GM23338 (cell line): ENCODE measurements at regions not wholly inside any gene's neighbourhood (a gene's known extent, or its start where the extent isn't known, plus 50 kb on each side); places are given as distances from the start of the nearest gene placed in this dataset.

Experiments
- ATAC-seq: fragments of 200-7000 bp; cut with Tn5 transposase; 3 replicates; pipeline ENCODE4 v1.9.1; 2020
- DNase-seq: peaks from one replicate; pipeline ENCODE4 v3.0.0-alpha.2; 2015; ENCODE audit warnings: low spot score
- H2AFZ ChIP-seq: fragments of 200-600 bp; sonication (generic); 2 replicates; pipeline ENCODE4 v1.8.0; 2016; ENCODE audit warnings: antibody characterized with exemption, mild to moderate bottlenecking, moderate library complexity
- H3F3A ChIP-seq: fragments of 200-600 bp; sonication (generic); replicated peaks from 2 replicates; pipeline ENCODE4 v1.8.0; 2017; ENCODE audit warnings: antibody characterized with exemption, mixed run types, low read depth
- H3K27ac ChIP-seq: fragments of 200-600 bp; sonication (generic); 2 replicates; pipeline ENCODE4 v1.6.1; 2016; ENCODE audit warnings: low read depth
- H3K27me3 ChIP-seq: fragments of 200-600 bp; sonication (generic); 2 replicates; pipeline ENCODE4 v1.8.0; 2016; ENCODE audit warnings: mild to moderate bottlenecking, mixed run types, moderate library complexity; ENCODE audit not compliant: insufficient read depth
- H3K36me3 ChIP-seq: fragments of 200-600 bp; sonication (generic); 2 replicates; pipeline ENCODE4 v1.8.0; 2016; ENCODE audit warnings: mild to moderate bottlenecking; ENCODE audit not compliant: insufficient read depth
- H3K4me1 ChIP-seq: fragments of 200-600 bp; sonication (generic); 2 replicates; pipeline ENCODE4 v1.8.0; 2016; ENCODE audit warnings: mild to moderate bottlenecking, moderate library complexity; ENCODE audit not compliant: insufficient read depth
- H3K4me2 ChIP-seq: fragments of 200-600 bp; sonication (generic); 2 replicates; pipeline ENCODE4 v1.7.1; 2017; ENCODE audit warnings: mixed run types
- H3K4me3 ChIP-seq: fragments of 200-600 bp; sonication (generic); 2 replicates; pipeline ENCODE4 v1.6.1; 2016; ENCODE audit warnings: mixed run types
- H3K79me2 ChIP-seq: fragments of 200-600 bp; sonication (generic); replicated peaks from 2 replicates; pipeline ENCODE4 v1.8.0; 2017; ENCODE audit warnings: mild to moderate bottlenecking; ENCODE audit not compliant: insufficient read depth
- H3K9me2 ChIP-seq: fragments of 200-600 bp; sonication (generic); 2 replicates; pipeline ENCODE4 v1.8.0; 2017; ENCODE audit not compliant: insufficient read depth
- H4K20me1 ChIP-seq: fragments of 200-600 bp; sonication (generic); replicated peaks from 2 replicates; pipeline ENCODE4 v1.8.0; 2017; ENCODE audit warnings: mild to moderate bottlenecking; ENCODE audit not compliant: insufficient read depth
- H3K27ac Mint-ChIP-seq: 2 replicates; pipeline ENCODE4 v1.8.0; 2020; ENCODE audit warnings: inconsistent platforms, mild to moderate bottlenecking, moderate library complexity, mixed read lengths
- H3K27me3 Mint-ChIP-seq: 3 replicates; pipeline ENCODE4 v1.8.0; 2022; ENCODE audit warnings: low read depth, mild to moderate bottlenecking, moderate library complexity, mixed read lengths, inconsistent platforms; ENCODE audit not compliant: insufficient read depth, poor library complexity
- H3K36me3 Mint-ChIP-seq: 3 replicates; pipeline ENCODE4 v1.8.0; 2021; ENCODE audit warnings: low read depth, mild to moderate bottlenecking, inconsistent platforms, moderate library complexity, mixed read lengths
- H3K4me1 Mint-ChIP-seq: 3 replicates; pipeline ENCODE4 v1.8.0; 2020; ENCODE audit warnings: mild to moderate bottlenecking, inconsistent platforms, mixed read lengths
- H3K4me3 Mint-ChIP-seq: 3 replicates; pipeline ENCODE4 v1.8.0; 2021; ENCODE audit warnings: moderate library complexity, mild to moderate bottlenecking, inconsistent platforms, mixed read lengths
- H3K9me3 Mint-ChIP-seq: 3 replicates; pipeline ENCODE4 v1.8.0; 2020; ENCODE audit warnings: moderate library complexity, mild to moderate bottlenecking, inconsistent platforms, mixed read lengths
- CREB1 ChIP-seq: fragments of 250-450 bp; sonication (Bioruptor Pico); IDR thresholded peaks from 2 replicates; pipeline ENCODE4 v1.5.0; 2020; ENCODE audit warnings: low read depth, mild to moderate bottlenecking, moderate library complexity
- EZH2 ChIP-seq: fragments of 200-600 bp; sonication (generic); IDR thresholded peaks from one replicate; pipeline ENCODE4 v1.8.0; 2017; ENCODE audit warnings: antibody characterized with exemption, mild to moderate bottlenecking, low read depth; ENCODE audit not compliant: unreplicated experiment
- EZH2phosphoT487 ChIP-seq: fragments of 200-600 bp; sonication (generic); IDR thresholded peaks from one replicate; pipeline ENCODE4 v1.8.1; 2018; ENCODE audit warnings: antibody characterized with exemption; ENCODE audit not compliant: unreplicated experiment
- NANOG ChIP-seq: IDR thresholded peaks from 2 replicates; pipeline ENCODE4 v1.6.1; 2016; ENCODE audit warnings: antibody characterized with exemption, borderline replicate concordance
- POLR2AphosphoS5 ChIP-seq: IDR thresholded peaks from 2 replicates; pipeline ENCODE4 v1.6.1; 2016; ENCODE audit warnings: antibody characterized with exemption, low read depth
- STAT1 ChIP-seq: IDR thresholded peaks from one replicate; pipeline ENCODE4 v1.6.1; 2016; ENCODE audit warnings: antibody characterized with exemption; ENCODE audit not compliant: unreplicated experiment
- ZNF114 ChIP-seq: fragments of 250-450 bp; sonication (Bioruptor Pico); IDR thresholded peaks from 2 replicates; pipeline ENCODE4 v1.5.0; 2020; ENCODE audit warnings: mild to moderate bottlenecking, moderate library complexity
- ZNF331 ChIP-seq: fragments of 250-450 bp; sonication (Bioruptor Pico); IDR thresholded peaks from 2 replicates; pipeline ENCODE4 v1.5.0; 2020; ENCODE audit warnings: low read depth, mild to moderate bottlenecking, moderate library complexity
- TF ChIP-seq, protein P1 (sequence below), 2 experiments: fragments of 200-600 bp in 1 of 2; sonication (generic) in 1 of 2; conservative IDR thresholded peaks; 2 replicates each; pipeline versions ENCODE4 v1.5.1 to v1.6.1; 2016 to 2017; ENCODE audit warnings: antibody characterized with exemption in 2 of 2, low read depth in 2 of 2, mild to moderate bottlenecking in 2 of 2, moderate library complexity in 1 of 2
- TF ChIP-seq, protein P2 (sequence below): fragments of 250-450 bp; sonication (Bioruptor Pico); IDR thresholded peaks from 2 replicates; pipeline ENCODE4 v1.5.0; 2020; ENCODE audit warnings: mild to moderate bottlenecking, moderate library complexity
- TF ChIP-seq, protein P3 (sequence below): IDR thresholded peaks from one replicate; pipeline ENCODE4 v1.6.1; 2018; ENCODE audit warnings: antibody characterized with exemption; ENCODE audit not compliant: unreplicated experiment
- TF ChIP-seq, protein P4 (sequence below): IDR thresholded peaks from 2 replicates; pipeline ENCODE4 v1.6.1; 2016; ENCODE audit warnings: antibody characterized with exemption

DNA sequence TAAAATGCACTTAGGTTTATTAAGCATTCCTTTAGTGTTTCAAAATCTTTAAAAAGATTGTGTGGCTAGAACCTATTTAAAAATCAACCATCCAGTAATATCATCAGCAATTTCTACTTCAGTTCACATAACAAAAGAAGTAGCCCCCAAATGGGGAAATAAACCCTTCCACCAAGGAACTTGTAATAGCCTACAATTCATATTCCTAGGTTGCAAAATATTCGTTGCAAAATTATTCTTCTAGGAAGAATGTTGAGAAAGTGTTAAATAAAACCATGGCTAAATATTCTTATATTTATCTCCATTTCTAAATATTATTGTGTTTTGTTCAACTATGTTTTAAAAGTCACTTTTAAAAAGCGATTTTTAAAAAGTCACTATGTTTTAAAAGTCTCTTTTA lies 177.9 kb upstream of the PRLR start:
- Histone ChIP-seq H3F3A (no peaks in the 10 kb centered on the region), H3K79me2 (no peaks in the 10 kb centered on the region), H3K4me2 (no peak overlapping the region), H3K27ac (no peak overlapping the region), H3K36me3 (no peaks in the 10 kb centered on the region), H3K27me3 (no peaks in the 10 kb centered on the region), H3K9me2 (peaks cover 4% of the 10 kb centered on the region; the same call in 1 of the 2 replicates), H4K20me1 (no peaks in the 10 kb centered on the region), H2AFZ (no peak overlapping the region), H3K4me1 (no peaks in the 10 kb centered on the region), H3K4me3 (no peak overlapping the region)
- no peaks in the 10 kb centered on the region; the same call in 2 of the 3 replicates for H3K9me3 Mint-ChIP-seq
- no peak overlapping the region for H3K4me3 Mint-ChIP-seq
- no peak overlapping the region for H3K27ac Mint-ChIP-seq
- H3K4me1 Mint-ChIP-seq: no peaks in the 10 kb centered on the region
- no peaks in the 10 kb centered on the region for H3K27me3 Mint-ChIP-seq
- DNase-seq (no peak), ATAC-seq (no peak)
- TF ChIP-seq POLR2AphosphoS5: no peak
- TF ChIP-seq, protein P1, sequence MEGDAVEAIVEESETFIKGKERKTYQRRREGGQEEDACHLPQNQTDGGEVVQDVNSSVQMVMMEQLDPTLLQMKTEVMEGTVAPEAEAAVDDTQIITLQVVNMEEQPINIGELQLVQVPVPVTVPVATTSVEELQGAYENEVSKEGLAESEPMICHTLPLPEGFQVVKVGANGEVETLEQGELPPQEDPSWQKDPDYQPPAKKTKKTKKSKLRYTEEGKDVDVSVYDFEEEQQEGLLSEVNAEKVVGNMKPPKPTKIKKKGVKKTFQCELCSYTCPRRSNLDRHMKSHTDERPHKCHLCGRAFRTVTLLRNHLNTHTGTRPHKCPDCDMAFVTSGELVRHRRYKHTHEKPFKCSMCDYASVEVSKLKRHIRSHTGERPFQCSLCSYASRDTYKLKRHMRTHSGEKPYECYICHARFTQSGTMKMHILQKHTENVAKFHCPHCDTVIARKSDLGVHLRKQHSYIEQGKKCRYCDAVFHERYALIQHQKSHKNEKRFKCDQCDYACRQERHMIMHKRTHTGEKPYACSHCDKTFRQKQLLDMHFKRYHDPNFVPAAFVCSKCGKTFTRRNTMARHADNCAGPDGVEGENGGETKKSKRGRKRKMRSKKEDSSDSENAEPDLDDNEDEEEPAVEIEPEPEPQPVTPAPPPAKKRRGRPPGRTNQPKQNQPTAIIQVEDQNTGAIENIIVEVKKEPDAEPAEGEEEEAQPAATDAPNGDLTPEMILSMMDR (conservative IDR thresholded peaks at IDR 0.05; ENCODE audit: low read depth in 2 of 2): no peak
- no peak for TF ChIP-seq EZH2phosphoT487
- TF ChIP-seq, protein P2, sequence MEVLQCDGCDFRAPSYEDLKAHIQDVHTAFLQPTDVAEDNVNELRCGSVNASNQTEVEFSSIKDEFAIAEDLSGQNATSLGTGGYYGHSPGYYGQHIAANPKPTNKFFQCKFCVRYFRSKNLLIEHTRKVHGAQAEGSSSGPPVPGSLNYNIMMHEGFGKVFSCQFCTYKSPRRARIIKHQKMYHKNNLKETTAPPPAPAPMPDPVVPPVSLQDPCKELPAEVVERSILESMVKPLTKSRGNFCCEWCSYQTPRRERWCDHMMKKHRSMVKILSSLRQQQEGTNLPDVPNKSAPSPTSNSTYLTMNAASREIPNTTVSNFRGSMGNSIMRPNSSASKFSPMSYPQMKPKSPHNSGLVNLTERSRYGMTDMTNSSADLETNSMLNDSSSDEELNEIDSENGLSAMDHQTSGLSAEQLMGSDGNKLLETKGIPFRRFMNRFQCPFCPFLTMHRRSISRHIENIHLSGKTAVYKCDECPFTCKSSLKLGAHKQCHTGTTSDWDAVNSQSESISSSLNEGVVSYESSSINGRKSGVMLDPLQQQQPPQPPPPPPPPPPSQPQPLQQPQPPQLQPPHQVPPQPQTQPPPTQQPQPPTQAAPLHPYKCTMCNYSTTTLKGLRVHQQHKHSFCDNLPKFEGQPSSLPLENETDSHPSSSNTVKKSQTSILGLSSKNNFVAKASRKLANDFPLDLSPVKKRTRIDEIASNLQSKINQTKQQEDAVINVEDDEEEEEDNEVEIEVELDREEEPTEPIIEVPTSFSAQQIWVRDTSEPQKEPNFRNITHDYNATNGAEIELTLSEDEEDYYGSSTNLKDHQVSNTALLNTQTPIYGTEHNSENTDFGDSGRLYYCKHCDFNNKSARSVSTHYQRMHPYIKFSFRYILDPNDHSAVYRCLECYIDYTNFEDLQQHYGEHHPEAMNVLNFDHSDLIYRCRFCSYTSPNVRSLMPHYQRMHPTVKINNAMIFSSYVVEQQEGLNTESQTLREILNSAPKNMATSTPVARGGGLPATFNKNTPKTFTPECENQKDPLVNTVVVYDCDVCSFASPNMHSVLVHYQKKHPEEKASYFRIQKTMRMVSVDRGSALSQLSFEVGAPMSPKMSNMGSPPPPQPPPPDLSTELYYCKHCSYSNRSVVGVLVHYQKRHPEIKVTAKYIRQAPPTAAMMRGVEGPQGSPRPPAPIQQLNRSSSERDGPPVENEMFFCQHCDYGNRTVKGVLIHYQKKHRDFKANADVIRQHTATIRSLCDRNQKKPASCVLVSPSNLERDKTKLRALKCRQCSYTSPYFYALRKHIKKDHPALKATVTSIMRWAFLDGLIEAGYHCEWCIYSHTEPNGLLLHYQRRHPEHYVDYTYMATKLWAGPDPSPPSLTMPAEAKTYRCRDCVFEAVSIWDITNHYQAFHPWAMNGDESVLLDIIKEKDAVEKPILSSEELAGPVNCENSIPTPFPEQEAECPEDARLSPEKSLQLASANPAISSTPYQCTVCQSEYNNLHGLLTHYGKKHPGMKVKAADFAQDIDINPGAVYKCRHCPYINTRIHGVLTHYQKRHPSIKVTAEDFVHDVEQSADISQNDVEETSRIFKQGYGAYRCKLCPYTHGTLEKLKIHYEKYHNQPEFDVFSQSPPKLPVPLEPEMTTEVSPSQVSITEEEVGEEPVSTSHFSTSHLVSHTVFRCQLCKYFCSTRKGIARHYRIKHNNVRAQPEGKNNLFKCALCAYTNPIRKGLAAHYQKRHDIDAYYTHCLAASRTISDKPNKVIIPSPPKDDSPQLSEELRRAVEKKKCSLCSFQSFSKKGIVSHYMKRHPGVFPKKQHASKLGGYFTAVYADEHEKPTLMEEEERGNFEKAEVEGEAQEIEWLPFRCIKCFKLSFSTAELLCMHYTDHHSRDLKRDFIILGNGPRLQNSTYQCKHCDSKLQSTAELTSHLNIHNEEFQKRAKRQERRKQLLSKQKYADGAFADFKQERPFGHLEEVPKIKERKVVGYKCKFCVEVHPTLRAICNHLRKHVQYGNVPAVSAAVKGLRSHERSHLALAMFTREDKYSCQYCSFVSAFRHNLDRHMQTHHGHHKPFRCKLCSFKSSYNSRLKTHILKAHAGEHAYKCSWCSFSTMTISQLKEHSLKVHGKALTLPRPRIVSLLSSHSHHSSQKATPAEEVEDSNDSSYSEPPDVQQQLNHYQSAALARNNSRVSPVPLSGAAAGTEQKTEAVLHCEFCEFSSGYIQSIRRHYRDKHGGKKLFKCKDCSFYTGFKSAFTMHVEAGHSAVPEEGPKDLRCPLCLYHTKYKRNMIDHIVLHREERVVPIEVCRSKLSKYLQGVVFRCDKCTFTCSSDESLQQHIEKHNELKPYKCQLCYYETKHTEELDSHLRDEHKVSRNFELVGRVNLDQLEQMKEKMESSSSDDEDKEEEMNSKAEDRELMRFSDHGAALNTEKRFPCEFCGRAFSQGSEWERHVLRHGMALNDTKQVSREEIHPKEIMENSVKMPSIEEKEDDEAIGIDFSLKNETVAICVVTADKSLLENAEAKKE (CRISPR knock-in tag): no peak
- TF ChIP-seq CREB1 (CRISPR knock-in tag): no peak
- TF ChIP-seq, protein P3, sequence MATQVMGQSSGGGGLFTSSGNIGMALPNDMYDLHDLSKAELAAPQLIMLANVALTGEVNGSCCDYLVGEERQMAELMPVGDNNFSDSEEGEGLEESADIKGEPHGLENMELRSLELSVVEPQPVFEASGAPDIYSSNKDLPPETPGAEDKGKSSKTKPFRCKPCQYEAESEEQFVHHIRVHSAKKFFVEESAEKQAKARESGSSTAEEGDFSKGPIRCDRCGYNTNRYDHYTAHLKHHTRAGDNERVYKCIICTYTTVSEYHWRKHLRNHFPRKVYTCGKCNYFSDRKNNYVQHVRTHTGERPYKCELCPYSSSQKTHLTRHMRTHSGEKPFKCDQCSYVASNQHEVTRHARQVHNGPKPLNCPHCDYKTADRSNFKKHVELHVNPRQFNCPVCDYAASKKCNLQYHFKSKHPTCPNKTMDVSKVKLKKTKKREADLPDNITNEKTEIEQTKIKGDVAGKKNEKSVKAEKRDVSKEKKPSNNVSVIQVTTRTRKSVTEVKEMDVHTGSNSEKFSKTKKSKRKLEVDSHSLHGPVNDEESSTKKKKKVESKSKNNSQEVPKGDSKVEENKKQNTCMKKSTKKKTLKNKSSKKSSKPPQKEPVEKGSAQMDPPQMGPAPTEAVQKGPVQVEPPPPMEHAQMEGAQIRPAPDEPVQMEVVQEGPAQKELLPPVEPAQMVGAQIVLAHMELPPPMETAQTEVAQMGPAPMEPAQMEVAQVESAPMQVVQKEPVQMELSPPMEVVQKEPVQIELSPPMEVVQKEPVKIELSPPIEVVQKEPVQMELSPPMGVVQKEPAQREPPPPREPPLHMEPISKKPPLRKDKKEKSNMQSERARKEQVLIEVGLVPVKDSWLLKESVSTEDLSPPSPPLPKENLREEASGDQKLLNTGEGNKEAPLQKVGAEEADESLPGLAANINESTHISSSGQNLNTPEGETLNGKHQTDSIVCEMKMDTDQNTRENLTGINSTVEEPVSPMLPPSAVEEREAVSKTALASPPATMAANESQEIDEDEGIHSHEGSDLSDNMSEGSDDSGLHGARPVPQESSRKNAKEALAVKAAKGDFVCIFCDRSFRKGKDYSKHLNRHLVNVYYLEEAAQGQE: no peak
- TF ChIP-seq EZH2: no peak
- TF ChIP-seq NANOG: no peak
- no peak for TF ChIP-seq STAT1
- TF ChIP-seq ZNF331 (CRISPR knock-in tag): no peak
- TF ChIP-seq ZNF114 (CRISPR knock-in tag): no peak
- TF ChIP-seq, protein P4, sequence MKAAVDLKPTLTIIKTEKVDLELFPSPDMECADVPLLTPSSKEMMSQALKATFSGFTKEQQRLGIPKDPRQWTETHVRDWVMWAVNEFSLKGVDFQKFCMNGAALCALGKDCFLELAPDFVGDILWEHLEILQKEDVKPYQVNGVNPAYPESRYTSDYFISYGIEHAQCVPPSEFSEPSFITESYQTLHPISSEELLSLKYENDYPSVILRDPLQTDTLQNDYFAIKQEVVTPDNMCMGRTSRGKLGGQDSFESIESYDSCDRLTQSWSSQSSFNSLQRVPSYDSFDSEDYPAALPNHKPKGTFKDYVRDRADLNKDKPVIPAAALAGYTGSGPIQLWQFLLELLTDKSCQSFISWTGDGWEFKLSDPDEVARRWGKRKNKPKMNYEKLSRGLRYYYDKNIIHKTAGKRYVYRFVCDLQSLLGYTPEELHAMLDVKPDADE: no peak
- no peaks in the 10 kb centered on the region for H3K36me3 Mint-ChIP-seq
